H9 (cell line): ENCODE measurements at regions not wholly inside any gene's neighbourhood (a gene's known extent, or its start where the extent isn't known, plus 50 kb on each side); places are given as distances from the start of the nearest gene placed in this dataset.

Experiments
- DNase-seq: peaks from one replicate; pipeline ENCODE4 v3.0.0-alpha.2; 2017
- H2AFZ ChIP-seq: one replicate; pipeline ENCODE4 v1.6.1; 2013; ENCODE audit warnings: mild to moderate bottlenecking, low read length, control low read depth, moderate library complexity
- H2AK5ac ChIP-seq: 2 replicates; pipeline ENCODE4 v1.6.1; 2013; ENCODE audit warnings: low read length, control low read depth, mixed read lengths; ENCODE audit not compliant: insufficient read length
- H2BK120ac ChIP-seq: one replicate; pipeline ENCODE4 v1.6.1; 2013; ENCODE audit warnings: low read depth, mild to moderate bottlenecking, low read length, control low read depth, inconsistent platforms; ENCODE audit not compliant: poor library complexity, severe bottlenecking
- H2BK12ac ChIP-seq: 2 replicates; pipeline ENCODE4 v1.6.1; 2013; ENCODE audit warnings: low read length, control low read depth, mixed read lengths, low read depth; ENCODE audit not compliant: insufficient read length
- H2BK15ac ChIP-seq: 2 replicates; pipeline ENCODE4 v1.6.1; 2013; ENCODE audit warnings: low read depth, low read length, control low read depth
- H2BK20ac ChIP-seq: one replicate; pipeline ENCODE4 v1.6.1; 2013; ENCODE audit warnings: low read depth, mild to moderate bottlenecking, low read length, control low read depth, inconsistent platforms; ENCODE audit not compliant: poor library complexity, severe bottlenecking
- H2BK5ac ChIP-seq: 2 replicates; pipeline ENCODE4 v1.6.1; 2013; ENCODE audit warnings: low read length, control low read depth, mixed read lengths; ENCODE audit not compliant: insufficient read length
- H3K14ac ChIP-seq: 2 replicates; pipeline ENCODE4 v1.6.1; 2013; ENCODE audit warnings: low read length, control low read depth; ENCODE audit not compliant: insufficient read depth
- H3K18ac ChIP-seq: 2 replicates; pipeline ENCODE4 v1.6.1; 2013; ENCODE audit warnings: low read depth, mild to moderate bottlenecking, mixed read lengths, low read length, control low read depth; ENCODE audit not compliant: insufficient read length
- H3K23ac ChIP-seq: 2 replicates; pipeline ENCODE4 v1.6.1; 2013; ENCODE audit warnings: low read length, control low read depth, mixed read lengths, low read depth; ENCODE audit not compliant: insufficient read length
- H3K23me2 ChIP-seq: 2 replicates; pipeline ENCODE4 v1.6.1; 2013; ENCODE audit warnings: low read depth, mild to moderate bottlenecking, mixed read lengths, low read length, control low read depth; ENCODE audit not compliant: insufficient read length, poor library complexity, severe bottlenecking
- H3K27ac ChIP-seq: 2 replicates; pipeline ENCODE4 v1.5.1; 2013; ENCODE audit warnings: low read length, control low read depth, mixed read lengths, low read depth; ENCODE audit not compliant: insufficient read length
- H3K27me3 ChIP-seq: 2 replicates; pipeline ENCODE4 v1.6.1; 2013; ENCODE audit warnings: low read length, control low read depth, inconsistent platforms; ENCODE audit not compliant: insufficient read depth
- H3K4ac ChIP-seq: 2 replicates; pipeline ENCODE4 v1.6.1; 2013; ENCODE audit warnings: low read depth, mild to moderate bottlenecking, control low read depth, inconsistent platforms, low read length, moderate library complexity
- H3K4me1 ChIP-seq: 2 replicates; pipeline ENCODE4 v1.6.1; 2013; ENCODE audit warnings: low read length, control low read depth, inconsistent platforms; ENCODE audit not compliant: insufficient read depth
- H3K4me2 ChIP-seq: 2 replicates; pipeline ENCODE4 v1.6.1; 2013; ENCODE audit warnings: low read length, control low read depth, mixed read lengths; ENCODE audit not compliant: insufficient read length, insufficient read depth
- H3K56ac ChIP-seq: 2 replicates; pipeline ENCODE4 v1.6.1; 2013; ENCODE audit warnings: low read depth, mild to moderate bottlenecking, mixed read lengths, low read length, control low read depth; ENCODE audit not compliant: insufficient read length
- H3K79me1 ChIP-seq: 2 replicates; pipeline ENCODE4 v1.6.1; 2013; ENCODE audit warnings: low read depth, mild to moderate bottlenecking, moderate library complexity, low read length, control low read depth, inconsistent platforms; ENCODE audit not compliant: insufficient read depth, poor library complexity, severe bottlenecking
- H3K79me2 ChIP-seq: 2 replicates; pipeline ENCODE4 v1.6.1; 2013; ENCODE audit warnings: low read length, control low read depth, inconsistent platforms; ENCODE audit not compliant: insufficient read depth
- H3K9ac ChIP-seq: 2 replicates; pipeline ENCODE4 v1.6.1; 2013; ENCODE audit warnings: low read length, control low read depth, mixed read lengths; ENCODE audit not compliant: insufficient read length; ENCODE audit errors: extremely low read depth
- H3K9me3 ChIP-seq: one replicate; pipeline ENCODE4 v1.6.1; 2013; ENCODE audit warnings: low read depth, low read length, inconsistent platforms; ENCODE audit not compliant: control insufficient read depth
- H3T11ph ChIP-seq: one replicate; pipeline ENCODE4 v1.6.1; 2013; ENCODE audit warnings: mild to moderate bottlenecking, low read length, control low read depth, inconsistent platforms
- H4K20me1 ChIP-seq: one replicate; pipeline ENCODE4 v1.6.1; 2013; ENCODE audit not compliant: control insufficient read depth, insufficient read length, insufficient read depth
- H4K5ac ChIP-seq: 2 replicates; pipeline ENCODE4 v1.6.1; 2013; ENCODE audit warnings: low read depth, mild to moderate bottlenecking, mixed read lengths, low read length, control low read depth; ENCODE audit not compliant: insufficient read length
- H4K8ac ChIP-seq: replicated peaks from 2 replicates; pipeline ENCODE4 v1.6.1; 2013; ENCODE audit warnings: low read length, control low read depth, mixed read lengths, low read depth; ENCODE audit not compliant: insufficient read length
- H4K91ac ChIP-seq: 2 replicates; pipeline ENCODE4 v1.6.1; 2013; ENCODE audit warnings: low read depth, mild to moderate bottlenecking, moderate library complexity, mixed read lengths, low read length, control low read depth; ENCODE audit not compliant: insufficient read length
- H3K27ac Mint-ChIP-seq, 3 experiments: 2 replicates in 2 of 3; 3 replicates in 1 of 3; pipeline ENCODE4 v1.8.0; 2020 to 2021; ENCODE audit warnings: mixed read lengths in 3 of 3, mild to moderate bottlenecking in 1 of 3, moderate library complexity in 1 of 3
- H3K27me3 Mint-ChIP-seq: 2 replicates; pipeline ENCODE4 v1.8.0; 2021; ENCODE audit warnings: low read depth, mild to moderate bottlenecking, moderate library complexity, mixed read lengths
- H3K36me3 Mint-ChIP-seq, 3 experiments: 2 replicates in 2 of 3; 3 replicates in 1 of 3; pipeline ENCODE4 v1.8.0; 2020 to 2021; ENCODE audit warnings: low read depth in 3 of 3, mixed read lengths in 3 of 3; ENCODE audit not compliant: insufficient read depth in 1 of 3
- H3K4me1 Mint-ChIP-seq, 2 experiments: 2 replicates each; pipeline ENCODE4 v1.8.0; 2020; ENCODE audit warnings: mixed read lengths in 2 of 2
- H3K4me3 Mint-ChIP-seq, 2 experiments: 2 replicates in 1 of 2; 3 replicates in 1 of 2; pipeline ENCODE4 v1.8.0; 2020 to 2021; ENCODE audit warnings: mild to moderate bottlenecking in 2 of 2, mixed read lengths in 2 of 2, moderate library complexity in 1 of 2
- H3K9me3 Mint-ChIP-seq, 2 experiments: 2 replicates in 1 of 2; 3 replicates in 1 of 2; pipeline ENCODE4 v1.8.0; 2020; ENCODE audit warnings: mild to moderate bottlenecking in 2 of 2, mixed read lengths in 2 of 2, moderate library complexity in 1 of 2
- CTCF ChIP-seq: fragments of 200-600 bp; sonication (generic); conservative IDR thresholded peaks from 3 replicates; pipeline ENCODE4 v1.8.0; 2021; ENCODE audit warnings: antibody characterized with exemption, mild to moderate bottlenecking
- WGBS: extraction: QIAGEN DNeasy Blood & Tissue Kit; methylation state at CpG from one replicate; pipeline ENCODE4 v1.1.7; 2013; ENCODE audit warnings: missing lambda C conversion rate, low lambda C conversion rate, mixed read lengths; ENCODE audit not compliant: insufficient read length; ENCODE audit errors: extremely low coverage; 5-methylcytosine and 5-hydroxymethylcytosine counted together

GRCh38 chr10:44069573-44069972 lies 315.3 kb downstream of the CXCL12 start:
- Histone ChIP-seq H3K56ac (no peak overlapping the region), H2AFZ (no peak overlapping the region), H4K8ac (no peak overlapping the region), H4K5ac (no peak overlapping the region), H2BK20ac (no peak overlapping the region), H3K27me3 (no peaks in the 10 kb centered on the region), H3K9ac (no peak overlapping the region), H3K4me1 (no peaks in the 10 kb centered on the region), H2BK15ac (no peak overlapping the region), H3K27ac (no peak overlapping the region), H4K20me1 (no peaks in the 10 kb centered on the region), H3K14ac (no peak overlapping the region), H2BK12ac (no peak overlapping the region), H3T11ph (no peak overlapping the region), H4K91ac (no peak overlapping the region), H3K4ac (no peak overlapping the region), H3K23me2 (no peaks in the 10 kb centered on the region), H3K18ac (no peak overlapping the region), H3K79me1 (no peaks in the 10 kb centered on the region), H3K4me2 (no peak overlapping the region), H2BK120ac (no peak overlapping the region), H3K23ac (no peak overlapping the region), H3K79me2 (no peaks in the 10 kb centered on the region), H2AK5ac (no peak overlapping the region), H2BK5ac (no peak overlapping the region), H3K9me3 (no peaks in the 10 kb centered on the region)
- Mint-ChIP-seq H3K9me3 (no peaks in the 10 kb centered on the region), H3K4me1 (peaks cover 0 to 3% of the 10 kb centered on the region in 2 experiments; a peak in 1 of 4 replicates), H3K4me3 (no peak overlapping the region), H3K36me3 (no peaks in the 10 kb centered on the region), H3K27ac (no peak overlapping the region), H3K27me3 (no peaks in the 10 kb centered on the region)
- DNase-seq = no peak
- TF ChIP-seq CTCF = no peak
- no CpG with 5 or more reads among the region's 4 CpGs for WGBS
